DOHH2 (cell line): ENCODE measurements at regions not wholly inside any gene's neighbourhood (a gene's known extent, or its start where the extent isn't known, plus 50 kb on each side); places are given as distances from the start of the nearest gene placed in this dataset.

Experiments
- CTCF ChIP-seq: fragments of 200-600 bp; sonication (generic); IDR thresholded peaks from one replicate; pipeline ENCODE4 v1.5.1; 2014; ENCODE audit warnings: antibody characterized with exemption, mild to moderate bottlenecking, low read depth, low read length; ENCODE audit not compliant: poor library complexity, severe bottlenecking
- EZH2phosphoT487 ChIP-seq: fragments of 200-600 bp; sonication (generic); IDR thresholded peaks from 2 replicates; pipeline ENCODE4 v1.6.1; 2017; ENCODE audit warnings: borderline replicate concordance, mild to moderate bottlenecking, antibody characterized with exemption, low read length, moderate library complexity, mixed read lengths

- TF ChIP-seq CTCF (no peak), EZH2phosphoT487 (no peak)
Observed at GRCh38 chr17:47063475-47063874, 84.4 kb upstream of the RPRML start.
